Stimulated activated CD4-positive, alpha-beta T cell treated with anti-CD3 and anti-CD28 coated beads, Interleukin-4, amount 100 ng/mL, for 1 hour (primary cell): ENCODE measurements at regions not wholly inside any gene's neighbourhood (a gene's known extent, or its start where the extent isn't known, plus 50 kb on each side); places are given as distances from the start of the nearest gene placed in this dataset.

Experiments
- DNase-seq: peaks from one replicate; pipeline ENCODE4 v3.0.0-alpha.2; 2020

DNA sequence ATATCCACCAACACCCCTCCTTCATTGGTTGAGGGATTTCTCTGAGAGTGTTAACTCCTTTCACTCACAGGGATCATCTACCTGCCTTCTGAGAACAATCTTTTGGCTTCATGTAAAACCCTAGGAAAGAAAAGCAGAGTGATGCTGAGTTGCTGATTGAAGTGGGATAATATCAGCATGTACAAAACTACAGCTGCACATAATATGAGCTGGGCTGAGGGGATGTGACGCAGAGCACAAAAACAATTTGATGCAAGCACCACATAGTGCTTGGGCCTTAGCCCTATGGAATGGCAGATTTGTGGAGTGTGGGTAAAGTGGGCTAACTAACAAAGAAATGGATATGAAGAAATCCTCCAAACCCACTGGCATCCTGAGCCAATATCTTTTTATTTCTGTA is 267.6 kb upstream of the KCNH8 start:
- no peak for DNase-seq

GRCh38 chr3:18872466-18872865 is 275.8 kb upstream of the KCNH8 start:
- DNase-seq = no peak

- DNase-seq = no peak
Measured at GRCh38 chr3:18870642-18871041, 277.7 kb upstream of the KCNH8 start.

DNA sequence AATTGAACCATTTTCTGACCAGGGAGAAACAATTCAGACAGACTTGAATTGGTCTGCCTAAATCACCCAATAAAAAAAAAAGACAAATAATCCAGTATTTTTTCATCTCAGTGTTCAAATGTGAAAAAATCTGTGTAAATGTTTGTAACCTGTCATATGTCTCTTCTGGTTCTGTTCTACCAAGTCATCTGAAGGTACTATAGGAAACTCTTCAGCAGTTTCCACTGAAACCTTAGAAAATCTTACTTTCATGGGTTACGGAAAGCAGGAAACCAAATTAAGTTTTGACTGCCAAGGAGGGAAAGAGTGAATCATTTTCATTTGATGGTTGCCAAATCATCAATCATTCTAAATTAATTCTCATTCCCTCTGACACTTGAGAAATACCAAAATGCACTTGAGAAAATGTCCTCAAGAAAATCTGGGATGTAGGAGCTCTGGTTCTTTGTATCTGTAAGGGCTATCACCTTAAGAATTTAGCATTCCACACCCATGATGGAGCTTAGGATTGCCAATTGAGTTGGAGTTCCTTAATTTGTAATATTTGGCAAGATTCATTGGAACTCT is 278.2 kb upstream of the KCNH8 start:
- DNase-seq = no peak

DNA sequence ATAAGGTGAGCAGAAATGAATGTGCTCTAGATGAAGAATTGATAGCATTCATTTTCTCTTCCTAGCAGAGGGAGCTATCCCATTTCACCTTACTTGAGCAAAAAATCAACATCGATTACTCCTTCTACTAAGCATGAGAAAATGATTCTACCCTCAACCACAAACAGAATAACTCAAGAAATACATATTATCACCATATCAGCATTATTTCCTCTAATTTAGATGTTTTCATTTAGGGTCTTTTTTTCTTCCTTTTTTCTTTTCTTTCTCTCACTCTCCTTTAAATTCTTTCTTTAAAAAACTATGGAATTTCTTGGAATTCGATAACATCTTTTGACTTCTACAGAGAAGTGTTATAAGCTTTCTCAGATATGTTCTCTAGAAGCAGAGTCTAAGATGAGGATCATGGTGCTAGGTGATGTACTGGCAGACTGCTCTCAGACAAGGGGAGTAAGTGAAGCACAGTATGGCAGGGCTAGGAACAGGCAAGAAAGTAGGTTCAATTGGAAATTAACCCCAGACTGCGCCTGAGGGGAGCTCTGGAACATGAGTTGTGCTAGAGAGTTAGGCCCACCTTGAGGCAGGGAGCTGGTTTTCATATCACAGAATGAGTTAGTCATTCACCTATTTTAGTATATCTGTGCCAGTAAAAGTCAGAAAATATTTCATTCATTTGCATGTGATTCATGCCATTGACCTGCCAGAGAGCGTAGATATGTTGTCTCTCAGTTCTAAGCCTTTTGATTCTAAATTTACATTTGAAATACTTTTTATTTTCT is 279.2 kb upstream of the KCNH8 start:
- DNase-seq = peak; percentile 11

DNA sequence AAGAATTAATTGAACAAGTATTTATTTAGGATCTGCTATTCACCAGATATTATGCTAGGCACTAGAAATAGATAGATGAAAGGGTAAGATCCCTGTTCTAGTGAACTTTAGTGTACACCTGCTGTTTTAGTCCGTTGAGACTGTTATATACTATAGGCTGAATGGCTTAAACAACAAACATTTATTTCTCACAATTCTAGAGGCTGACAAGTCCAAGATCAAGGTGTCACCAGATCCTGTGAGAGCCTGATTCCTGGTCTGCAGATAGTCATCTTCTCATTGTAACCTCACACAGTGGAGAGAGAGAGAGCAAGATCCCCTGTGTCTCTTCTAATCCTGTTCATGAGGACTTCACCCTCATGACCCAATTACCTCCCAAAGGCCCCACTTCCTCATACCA is 281.4 kb upstream of the KCNH8 start:
- DNase-seq = no peak

- no peak for DNase-seq
Measured at GRCh38 chr3:18864933-18865731, 283.2 kb upstream of the KCNH8 start.

DNA sequence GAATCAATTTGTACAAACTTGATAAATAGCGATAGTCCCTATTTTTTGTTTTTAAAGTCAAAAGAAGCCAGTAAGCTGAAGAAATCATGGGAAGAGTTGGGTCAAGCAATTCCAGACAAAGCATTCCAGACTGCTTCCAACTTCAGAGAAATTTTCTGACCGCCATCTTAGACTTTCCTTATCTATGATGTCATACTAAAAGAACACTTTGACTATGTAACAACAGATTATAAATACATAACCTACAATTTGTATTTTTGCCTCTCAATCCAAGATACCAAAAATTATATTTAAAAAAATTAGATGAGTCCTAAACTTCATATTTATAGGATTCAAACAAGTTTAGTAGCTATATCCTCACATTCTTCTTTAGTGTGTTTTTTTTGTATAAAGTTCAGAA is 286.2 kb upstream of the KCNH8 start:
- DNase-seq = no peak

- no peak for DNase-seq
Measured at GRCh38 chr3:18861137-18861536, 287.2 kb upstream of the KCNH8 start.

GRCh38 chr3:18853269-18853668 is 295.0 kb upstream of the KCNH8 start:
- DNase-seq = no peak

DNA sequence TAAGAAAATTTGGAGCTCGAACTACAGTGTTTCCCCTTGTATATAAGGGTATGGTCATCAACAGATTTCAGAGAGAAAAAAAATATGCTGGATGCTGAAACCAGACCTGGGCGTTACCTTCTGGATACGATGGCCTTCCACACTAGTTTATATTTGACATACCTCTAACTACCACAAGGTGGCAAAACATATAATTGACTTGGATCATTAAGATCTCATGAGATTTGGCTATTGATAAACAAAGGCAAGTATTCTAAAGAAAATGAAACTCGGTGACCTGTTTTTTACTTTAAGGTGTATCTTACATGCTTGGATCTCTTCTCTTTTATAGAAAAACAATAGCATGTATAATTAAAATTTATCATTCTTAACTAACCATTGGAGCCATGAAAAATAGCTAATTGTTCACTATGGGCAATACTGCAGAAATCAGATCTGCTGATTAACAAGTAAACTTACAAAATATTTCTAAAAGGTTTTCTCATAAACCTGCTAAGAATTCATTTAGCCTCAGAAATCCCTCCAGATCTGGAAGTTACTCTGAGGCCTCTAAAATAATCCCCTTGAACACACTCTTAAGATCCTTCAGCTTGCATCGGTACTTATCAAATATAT is 300.6 kb upstream of the KCNH8 start:
- no peak for DNase-seq

- no peak for DNase-seq
Measured at GRCh38 chr3:18843983-18844382, 304.3 kb upstream of the KCNH8 start.

- no peak for DNase-seq
Measured at GRCh38 chr3:18843188-18843587, 305.1 kb upstream of the KCNH8 start.

DNA sequence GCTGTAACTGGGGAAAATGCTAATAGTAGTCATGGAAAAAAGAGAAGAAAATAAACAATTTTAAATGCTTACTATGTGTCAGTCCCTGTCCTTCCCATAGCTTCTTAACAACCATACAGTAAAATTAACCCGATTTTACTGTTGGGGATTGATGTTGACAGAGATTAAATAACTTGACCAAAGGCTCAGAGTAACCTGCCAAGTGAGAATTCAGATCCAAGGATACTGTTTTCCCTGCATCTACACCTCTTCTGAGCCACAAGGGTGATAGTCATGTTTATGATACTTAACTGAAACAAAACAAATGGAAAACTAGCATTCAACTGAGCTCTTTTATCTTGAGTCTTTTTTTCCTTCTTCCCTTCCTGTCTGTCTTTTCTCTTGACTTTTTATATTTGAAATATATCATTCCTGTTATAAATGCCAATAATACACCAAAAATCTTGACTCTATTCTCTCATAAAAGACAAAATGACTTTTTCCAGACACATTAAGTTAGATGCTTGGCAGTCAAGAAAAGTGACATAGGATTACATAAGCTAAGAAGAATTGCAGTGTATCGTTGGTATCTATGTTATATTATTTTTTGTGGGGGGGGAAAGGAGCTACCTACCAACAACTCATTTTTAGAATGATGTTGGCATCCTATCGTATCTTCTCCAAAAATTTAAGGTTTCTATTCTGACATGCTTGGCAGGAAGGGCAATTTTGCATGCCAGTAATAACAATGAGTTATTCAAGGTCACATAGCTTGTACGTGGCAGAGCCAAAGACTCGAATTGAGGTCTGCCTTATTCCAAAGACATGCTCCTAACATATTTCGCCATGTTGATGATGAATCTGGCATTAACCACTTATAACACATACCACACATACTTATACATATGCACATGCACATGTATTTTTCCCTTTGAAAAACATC is 306.6 kb upstream of the KCNH8 start:
- no peak for DNase-seq

DNA sequence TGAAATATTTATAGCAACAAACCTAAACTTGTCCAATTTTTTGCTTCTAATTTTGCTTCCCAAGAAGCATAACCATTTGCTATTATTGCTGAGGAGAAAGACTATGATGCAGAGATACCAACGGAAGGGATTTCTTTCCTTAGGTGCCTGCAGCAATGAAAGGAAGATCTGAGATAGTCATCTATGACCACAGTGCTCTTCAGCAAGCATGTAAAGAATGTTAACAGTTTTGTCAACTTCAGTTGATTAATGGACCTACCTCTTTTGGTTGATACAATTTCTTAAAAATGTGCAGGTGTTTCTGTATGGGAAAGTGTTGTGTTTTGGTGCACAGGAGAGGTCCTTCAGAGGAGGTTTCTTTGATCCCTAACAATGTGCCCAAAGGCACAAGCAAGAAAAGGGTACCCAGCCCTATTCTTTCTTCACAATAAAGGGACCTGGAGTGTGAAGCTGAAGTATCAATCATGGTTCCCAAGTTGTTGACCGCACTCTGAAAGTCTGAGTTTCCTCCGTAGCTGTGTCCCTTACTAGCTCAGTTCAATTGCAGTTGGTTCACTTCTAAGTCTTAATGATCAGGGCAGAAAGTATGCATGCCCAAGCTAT is 307.7 kb upstream of the KCNH8 start:
- no peak for DNase-seq

- no peak for DNase-seq
Measured at GRCh38 chr3:18838758-18839157, 309.6 kb upstream of the KCNH8 start.

DNA sequence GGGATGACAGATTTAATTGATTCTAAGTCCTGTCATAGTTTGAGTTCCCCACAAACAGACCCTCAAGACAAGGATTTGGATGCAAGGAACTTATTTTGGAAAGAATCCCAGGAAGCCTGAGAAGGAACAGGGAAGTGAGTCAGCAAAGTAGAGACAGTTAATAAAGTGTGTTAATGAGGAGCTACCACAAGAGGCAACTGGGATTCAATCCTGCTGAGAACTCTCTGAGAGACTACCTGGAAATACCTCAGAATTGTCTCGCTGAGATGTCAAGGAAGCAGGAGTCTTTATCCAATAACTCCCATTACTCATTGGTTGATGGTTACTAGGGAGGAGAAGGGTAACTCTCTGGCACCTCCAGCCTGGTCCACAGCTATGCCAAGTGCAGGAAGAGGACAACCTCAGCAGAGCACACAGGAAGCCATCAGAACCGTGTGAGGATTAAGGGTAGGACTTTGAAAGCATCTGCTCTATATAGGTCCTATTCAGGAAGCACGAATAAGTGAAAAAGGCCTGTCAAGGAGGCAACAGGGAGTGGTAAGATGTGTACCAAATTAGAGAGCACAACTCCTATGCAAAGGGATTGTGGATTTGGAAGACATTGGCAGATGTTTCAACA is 311.1 kb upstream of the KCNH8 start:
- DNase-seq = no peak

GRCh38 chr3:18835021-18835420 is 313.3 kb upstream of the KCNH8 start:
- no peak for DNase-seq

DNA sequence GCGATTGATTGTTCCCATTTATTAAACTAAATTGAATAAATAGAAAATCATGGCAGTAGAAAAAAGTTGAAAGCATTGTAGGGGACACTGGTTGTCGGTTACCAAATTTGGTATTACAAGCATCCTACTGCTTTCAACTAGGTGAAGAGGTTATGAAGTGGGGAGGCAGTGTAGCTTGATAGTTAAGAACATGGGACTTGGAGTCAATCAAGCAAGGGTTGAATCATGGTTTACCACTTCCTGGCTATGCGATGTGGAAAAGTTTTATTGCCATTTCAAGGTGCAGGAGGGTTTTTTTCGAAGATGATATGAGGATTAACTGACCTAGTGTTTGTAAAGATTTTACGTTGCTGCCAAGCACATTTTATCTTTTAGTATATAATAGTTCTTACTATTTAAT is 318.2 kb upstream of the KCNH8 start:
- DNase-seq = no peak

DNA sequence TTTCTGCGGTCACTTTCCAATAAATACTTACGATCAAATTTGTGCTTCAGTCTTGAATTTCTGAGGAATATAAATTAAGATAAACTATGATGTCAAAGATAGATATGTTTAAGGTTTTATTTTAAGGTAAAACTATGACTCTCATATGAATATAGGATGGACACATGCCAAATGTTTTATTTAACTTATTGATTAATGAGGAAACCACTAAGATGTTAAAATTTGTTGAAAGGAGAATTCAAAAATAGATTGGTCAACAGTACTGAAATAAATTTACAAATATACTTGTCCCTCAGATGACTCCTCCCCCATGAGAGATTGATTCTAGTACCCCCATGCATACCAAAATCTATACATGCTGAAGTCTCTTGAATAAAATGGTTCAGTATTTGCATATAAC is 319.7 kb upstream of the KCNH8 start:
- no peak for DNase-seq

DNA sequence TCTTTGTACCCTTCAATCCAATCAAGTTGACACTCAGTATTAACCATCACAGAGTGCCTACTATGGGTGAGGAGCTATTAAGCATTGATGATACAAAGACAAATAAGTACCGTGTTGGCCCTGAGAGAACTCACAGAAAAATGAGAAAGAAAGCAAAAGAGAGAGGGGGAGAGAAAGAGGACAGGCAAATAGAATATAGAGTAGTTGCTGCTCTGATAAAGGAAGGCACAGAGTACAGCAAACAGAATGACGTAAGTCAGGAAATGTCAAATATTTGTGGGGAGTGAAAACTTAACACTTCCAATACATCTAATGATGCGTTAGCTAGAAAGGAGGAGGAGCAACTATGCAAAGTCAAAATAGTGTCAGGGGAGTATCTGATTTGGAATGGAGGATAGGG is 320.6 kb upstream of the KCNH8 start:
- DNase-seq = no peak

- no peak for DNase-seq
Measured at GRCh38 chr3:18825665-18826064, 322.6 kb upstream of the KCNH8 start.
